NCI-H345 (cell line): ENCODE measurements at regions not wholly inside any gene's neighbourhood (a gene's known extent, or its start where the extent isn't known, plus 50 kb on each side); places are given as distances from the start of the nearest gene placed in this dataset.

Source experiments
- DNase-seq: peaks from one replicate; lab custom pipeline; 2025; lab: John Stamatoyannopoulos, UW

- no peak for DNase-seq
These were observed 180.9 kb downstream of the SUCNR1 start for GRCh38 chr3:152054315-152054714.

GRCh38 chr3:152056073-152056472, 182.6 kb downstream of the SUCNR1 start:
- no peak for DNase-seq

- no peak for DNase-seq
These were observed 183.0 kb downstream of the SUCNR1 start for GRCh38 chr3:152056481-152056880.

GRCh38 chr3:152056987-152057386, 183.5 kb downstream of the SUCNR1 start:
- DNase-seq, result no peak

GRCh38 chr3:152058856-152059255, 185.4 kb downstream of the SUCNR1 start:
- DNase-seq, result no peak

- DNase-seq, result peak; percentile 10
These were observed 187.3 kb downstream of the SUCNR1 start for GRCh38 chr3:152060701-152061100.

GRCh38 chr3:152061296-152061695, 187.9 kb downstream of the SUCNR1 start:
- no peak for DNase-seq

GRCh38 chr3:152069871-152070270, 196.4 kb downstream of the SUCNR1 start:
- no peak for DNase-seq

- no peak for DNase-seq
These were observed 197.4 kb upstream of the MBNL1 start for GRCh38 chr3:152071315-152071714.

- DNase-seq, result no peak
These were observed 196.8 kb upstream of the MBNL1 start for GRCh38 chr3:152071924-152072323.

GRCh38 chr3:152073267-152073666, 195.5 kb upstream of the MBNL1 start:
- no peak for DNase-seq

- DNase-seq, result no peak
These were observed 192.6 kb upstream of the MBNL1 start for GRCh38 chr3:152076148-152076547.

- DNase-seq, result no peak
These were observed 188.7 kb upstream of the MBNL1 start for GRCh38 chr3:152079980-152080379.

GRCh38 chr3:152083135-152083534, 185.6 kb upstream of the MBNL1 start:
- DNase-seq, result peak; percentile 34

- DNase-seq, result no peak
These were observed 184.1 kb upstream of the MBNL1 start for GRCh38 chr3:152084441-152085158.

- no peak for DNase-seq
These were observed 181.6 kb upstream of the MBNL1 start for GRCh38 chr3:152087153-152087552.

- no peak for DNase-seq
These were observed 179.2 kb upstream of the MBNL1 start for GRCh38 chr3:152089528-152089927.

- no peak for DNase-seq
These were observed 177.0 kb upstream of the MBNL1 start for GRCh38 chr3:152091725-152092124.

GRCh38 chr3:152093901-152094300, 174.8 kb upstream of the MBNL1 start:
- no peak for DNase-seq

- no peak for DNase-seq
These were observed 174.3 kb upstream of the MBNL1 start for GRCh38 chr3:152094406-152094805.

GRCh38 chr3:152095472-152095871, 173.3 kb upstream of the MBNL1 start:
- DNase-seq, result no peak

GRCh38 chr3:152096280-152096906, 172.3 kb upstream of the MBNL1 start:
- no peak for DNase-seq

- DNase-seq, result no peak
These were observed 171.6 kb upstream of the MBNL1 start for GRCh38 chr3:152097120-152097519.

- DNase-seq, result no peak
These were observed 171.0 kb upstream of the MBNL1 start for GRCh38 chr3:152097770-152098169.
